KMS-11 (cell line): ENCODE measurements at regions not wholly inside any gene's neighbourhood (a gene's known extent, or its start where the extent isn't known, plus 50 kb on each side); places are given as distances from the start of the nearest gene placed in this dataset.

Source experiments
- H2AFZ ChIP-seq: fragments of 200-600 bp; sonication (generic); 2 replicates; pipeline ENCODE4 v1.6.1; 2016; ENCODE audit warnings: antibody characterized with exemption, mixed run types, low read depth
- H3K27ac ChIP-seq: fragments of 200-600 bp; sonication (generic); 2 replicates; pipeline ENCODE4 v1.6.1; 2016; ENCODE audit warnings: mild to moderate bottlenecking, mixed run types
- H3K27me3 ChIP-seq: fragments of 200-600 bp; sonication (generic); 2 replicates; pipeline ENCODE4 v1.6.1; 2017; ENCODE audit warnings: mild to moderate bottlenecking, low read depth, mixed run types, moderate library complexity; ENCODE audit not compliant: insufficient read depth
- H3K36me3 ChIP-seq: fragments of 200-600 bp; sonication (generic); 2 replicates; pipeline ENCODE4 v1.6.1; 2017; ENCODE audit warnings: mild to moderate bottlenecking, mixed run types; ENCODE audit not compliant: insufficient read depth
- H3K4me1 ChIP-seq: fragments of 200-600 bp; sonication (generic); 2 replicates; pipeline ENCODE4 v1.6.1; 2016; ENCODE audit warnings: mild to moderate bottlenecking, low read depth, mixed run types; ENCODE audit not compliant: poor library complexity, severe bottlenecking
- H3K4me2 ChIP-seq: fragments of 200-600 bp; sonication (generic); 2 replicates; pipeline ENCODE4 v1.7.0; 2016; ENCODE audit warnings: mild to moderate bottlenecking, mixed run types
- H3K4me3 ChIP-seq: fragments of 200-600 bp; sonication (generic); IDR thresholded peaks from 2 replicates; pipeline ENCODE4 v1.6.1; 2017; ENCODE audit warnings: low read depth, low read length, mixed read lengths; ENCODE audit not compliant: insufficient read depth
- H3K79me2 ChIP-seq: fragments of 200-600 bp; sonication (generic); 2 replicates; pipeline ENCODE4 v1.6.1; 2016; ENCODE audit warnings: low read depth, mixed run types; ENCODE audit not compliant: insufficient read depth
- H3K9ac ChIP-seq: fragments of 200-600 bp; sonication (generic); 2 replicates; pipeline ENCODE4 v1.6.1; 2016; ENCODE audit warnings: mild to moderate bottlenecking, mixed run types
- H4K20me1 ChIP-seq: fragments of 200-600 bp; sonication (generic); 2 replicates; pipeline ENCODE4 v1.6.1; 2016; ENCODE audit warnings: mild to moderate bottlenecking, mixed run types; ENCODE audit not compliant: insufficient read depth
- CTCF ChIP-seq: fragments of 200-600 bp; sonication (generic); conservative IDR thresholded peaks from 2 replicates; pipeline ENCODE4 v1.6.1; 2017; ENCODE audit warnings: low read depth, mild to moderate bottlenecking, antibody characterized with exemption, low read length, moderate library complexity, mixed read lengths

GRCh38 chr4:62517716-62518115 is 1317.6 kb downstream of the ADGRL3 start:
- Histone ChIP-seq H3K27me3 (no peaks in the 10 kb centered on the region), H3K9ac (no peak overlapping the region), H3K36me3 (no peaks in the 10 kb centered on the region), H4K20me1 (no peaks in the 10 kb centered on the region), H2AFZ (no peak overlapping the region), H3K4me3 (no peak overlapping the region), H3K79me2 (no peaks in the 10 kb centered on the region), H3K4me1 (no peaks in the 10 kb centered on the region), H3K27ac (no peak overlapping the region), H3K4me2 (no peak overlapping the region)
- TF ChIP-seq CTCF: no peak

- H4K20me1 ChIP-seq: no peaks in the 10 kb centered on the region
- no peaks in the 10 kb centered on the region for H3K36me3 ChIP-seq
- H3K4me2 ChIP-seq: no peak overlapping the region
- no peak overlapping the region for H3K9ac ChIP-seq
- no peak for TF ChIP-seq CTCF
- H2AFZ ChIP-seq: no peak overlapping the region
- no peaks in the 10 kb centered on the region for H3K79me2 ChIP-seq
- H3K27ac ChIP-seq: no peak overlapping the region
- H3K4me1 ChIP-seq: no peaks in the 10 kb centered on the region
- H3K4me3 ChIP-seq: no peak overlapping the region
- H3K27me3 ChIP-seq: no peaks in the 10 kb centered on the region
These were observed 1313.2 kb downstream of the ADGRL3 start for GRCh38 chr4:62513306-62513705.

GRCh38 chr4:62512271-62512670 is 1312.1 kb downstream of the ADGRL3 start:
- H3K79me2 ChIP-seq: no peaks in the 10 kb centered on the region
- TF ChIP-seq CTCF: no peak
- no peak overlapping the region for H3K4me2 ChIP-seq
- no peaks in the 10 kb centered on the region for H3K27me3 ChIP-seq
- H3K36me3 ChIP-seq: no peaks in the 10 kb centered on the region
- no peak overlapping the region for H2AFZ ChIP-seq
- H3K9ac ChIP-seq: no peak overlapping the region
- H3K27ac ChIP-seq: no peak overlapping the region
- no peaks in the 10 kb centered on the region for H3K4me1 ChIP-seq
- no peaks in the 10 kb centered on the region for H4K20me1 ChIP-seq
- no peak overlapping the region for H3K4me3 ChIP-seq

GRCh38 chr4:62510228-62510627 is 1310.1 kb downstream of the ADGRL3 start:
- no peaks in the 10 kb centered on the region for H3K27me3 ChIP-seq
- H3K9ac ChIP-seq: no peak overlapping the region
- no peaks in the 10 kb centered on the region for H4K20me1 ChIP-seq
- no peak overlapping the region for H3K27ac ChIP-seq
- H3K4me1 ChIP-seq: no peaks in the 10 kb centered on the region
- H3K4me3 ChIP-seq: no peak overlapping the region
- no peak overlapping the region for H3K4me2 ChIP-seq
- H2AFZ ChIP-seq: no peak overlapping the region
- no peaks in the 10 kb centered on the region for H3K36me3 ChIP-seq
- H3K79me2 ChIP-seq: no peaks in the 10 kb centered on the region
- no peak for TF ChIP-seq CTCF

GRCh38 chr4:62500296-62500695 is 1300.2 kb downstream of the ADGRL3 start:
- Histone ChIP-seq H3K4me3 (no peak overlapping the region), H3K36me3 (no peaks in the 10 kb centered on the region), H3K4me2 (no peak overlapping the region), H3K4me1 (no peaks in the 10 kb centered on the region), H3K27ac (no peak overlapping the region), H3K79me2 (no peaks in the 10 kb centered on the region), H3K27me3 (no peaks in the 10 kb centered on the region), H3K9ac (no peak overlapping the region), H2AFZ (no peak overlapping the region), H4K20me1 (no peaks in the 10 kb centered on the region)
- TF ChIP-seq CTCF: no peak
